Lower lobe of right lung (tissue), 2 donors: ENCODE measurements at regions not wholly inside any gene's neighbourhood (a gene's known extent, or its start where the extent isn't known, plus 50 kb on each side); places are given as distances from the start of the nearest gene placed in this dataset.
"Not testable (repeated sequence)": the region's sequence is repeated elsewhere in the genome, so short reads cannot be mapped to it uniquely, and the experiment has no call there.

Source experiments
- ATAC-seq, 2 donors: fragments of 200-7000 bp; cut with Tn5 transposase; one replicate each; pipeline ENCODE4 v1.9.1; 2020 to 2022; ENCODE audit warnings: mild to moderate bottlenecking in 2 of 2, moderate library complexity in 2 of 2
- DNase-seq: peaks from one replicate; pipeline ENCODE4 v3.0.0-alpha.2; 2020
- H3K27ac ChIP-seq: fragments of 200-600 bp; one replicate; pipeline ENCODE4 v1.8.0; 2022
- H3K27me3 ChIP-seq: fragments of 200-600 bp; one replicate; pipeline ENCODE4 v1.8.0; 2022; ENCODE audit warnings: low read depth
- H3K36me3 ChIP-seq: fragments of 200-600 bp; one replicate; pipeline ENCODE4 v1.8.0; 2022; ENCODE audit warnings: mild to moderate bottlenecking
- H3K4me1 ChIP-seq: fragments of 200-600 bp; one replicate; pipeline ENCODE4 v1.8.0; 2022
- H3K4me3 ChIP-seq: fragments of 200-600 bp; one replicate; pipeline ENCODE4 v1.8.0; 2022; ENCODE audit warnings: mild to moderate bottlenecking
- H3K9me3 ChIP-seq: fragments of 200-600 bp; one replicate; pipeline ENCODE4 v1.8.0; 2022
- intact Hi-C: fragments of 100-400 bp; cut with DNase I; formaldehyde crosslinking; loops from one replicate; pipeline ENCODE4 v1.11.0; 2022
- TF ChIP-seq, protein P1 (sequence below): fragments of 200-600 bp; IDR thresholded peaks from one replicate; pipeline ENCODE4 v1.8.0; 2022; ENCODE audit warnings: antibody characterized with exemption, mild to moderate bottlenecking
- donor health status: DM: no; HTN: yes; CAD: no; lungs with severe emphysema.

DNA sequence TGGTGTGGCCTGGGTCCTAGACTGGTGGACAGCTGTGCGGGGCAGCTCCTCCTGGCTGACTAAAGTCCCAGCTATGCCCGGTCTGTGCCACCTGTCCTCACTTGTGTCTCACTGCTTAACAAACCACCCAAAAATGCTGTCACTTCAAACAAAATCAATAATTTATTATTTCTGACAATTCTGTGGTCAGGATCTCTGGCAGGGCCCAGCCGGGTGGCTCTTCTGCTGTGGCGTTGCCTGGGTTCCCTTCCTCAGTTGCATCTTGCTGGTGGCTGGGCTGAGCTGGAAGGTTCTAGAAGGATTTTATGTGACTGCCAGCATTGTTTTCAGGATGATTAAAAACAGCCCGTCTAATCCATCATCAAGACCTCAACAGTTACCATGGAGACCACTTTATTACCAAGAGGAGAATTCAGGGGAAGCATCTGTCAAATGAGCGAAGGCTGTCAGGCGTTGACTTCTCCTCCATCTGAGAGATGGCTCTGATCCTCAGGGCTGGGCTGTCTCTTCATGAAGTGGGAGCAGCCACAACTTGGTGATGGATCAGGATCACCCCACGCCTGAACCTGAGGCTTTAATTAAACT, 280.6 kb upstream of the SFSWAP start:
- no peak overlapping the region for H3K4me3 ChIP-seq
- H3K27me3 ChIP-seq = peaks cover 21% of the 10 kb centered on the region
- no peak overlapping the region for H3K27ac ChIP-seq
- intact Hi-C loops = no loop called here
- H3K9me3 ChIP-seq = no peaks in the 10 kb centered on the region
- DNase-seq (no peak), ATAC-seq (no peak)
- H3K36me3 ChIP-seq = no peaks in the 10 kb centered on the region
- TF ChIP-seq, protein P1, sequence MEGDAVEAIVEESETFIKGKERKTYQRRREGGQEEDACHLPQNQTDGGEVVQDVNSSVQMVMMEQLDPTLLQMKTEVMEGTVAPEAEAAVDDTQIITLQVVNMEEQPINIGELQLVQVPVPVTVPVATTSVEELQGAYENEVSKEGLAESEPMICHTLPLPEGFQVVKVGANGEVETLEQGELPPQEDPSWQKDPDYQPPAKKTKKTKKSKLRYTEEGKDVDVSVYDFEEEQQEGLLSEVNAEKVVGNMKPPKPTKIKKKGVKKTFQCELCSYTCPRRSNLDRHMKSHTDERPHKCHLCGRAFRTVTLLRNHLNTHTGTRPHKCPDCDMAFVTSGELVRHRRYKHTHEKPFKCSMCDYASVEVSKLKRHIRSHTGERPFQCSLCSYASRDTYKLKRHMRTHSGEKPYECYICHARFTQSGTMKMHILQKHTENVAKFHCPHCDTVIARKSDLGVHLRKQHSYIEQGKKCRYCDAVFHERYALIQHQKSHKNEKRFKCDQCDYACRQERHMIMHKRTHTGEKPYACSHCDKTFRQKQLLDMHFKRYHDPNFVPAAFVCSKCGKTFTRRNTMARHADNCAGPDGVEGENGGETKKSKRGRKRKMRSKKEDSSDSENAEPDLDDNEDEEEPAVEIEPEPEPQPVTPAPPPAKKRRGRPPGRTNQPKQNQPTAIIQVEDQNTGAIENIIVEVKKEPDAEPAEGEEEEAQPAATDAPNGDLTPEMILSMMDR = no peak
- H3K4me1 ChIP-seq = no peaks in the 10 kb centered on the region

DNA sequence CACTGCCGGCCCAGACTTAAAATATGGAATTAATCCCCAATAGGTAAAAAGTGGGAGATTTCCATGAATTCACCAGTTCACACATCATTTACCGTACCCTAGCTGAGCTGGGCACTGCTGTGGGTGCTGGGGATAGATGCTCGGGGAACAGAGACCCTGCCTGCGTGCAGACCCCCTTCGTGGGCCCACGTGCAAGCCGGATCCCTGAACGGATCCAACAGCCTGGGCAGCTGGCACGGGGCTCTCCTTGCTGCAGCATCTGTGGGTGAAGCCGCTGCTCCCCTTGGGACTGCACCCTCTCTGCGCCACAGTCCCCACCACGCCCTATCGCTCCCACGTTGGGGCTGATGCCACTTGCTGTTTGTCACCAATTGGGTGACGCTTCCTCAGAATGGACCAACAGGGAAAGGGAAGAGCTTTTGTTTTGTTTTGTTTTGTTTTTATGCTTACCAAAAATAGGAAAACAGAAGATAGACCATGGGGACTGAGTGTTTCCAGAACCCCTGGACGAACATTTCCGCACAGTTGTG, 279.7 kb upstream of the SFSWAP start:
- H3K9me3 ChIP-seq, H3K4me3 ChIP-seq, H3K27ac ChIP-seq, DNase-seq, ATAC-seq, H3K4me1 ChIP-seq, H3K36me3 ChIP-seq, intact Hi-C loops: not testable (repeated sequence)
- H3K27me3 ChIP-seq = peaks cover 21% of the 10 kb centered on the region

DNA sequence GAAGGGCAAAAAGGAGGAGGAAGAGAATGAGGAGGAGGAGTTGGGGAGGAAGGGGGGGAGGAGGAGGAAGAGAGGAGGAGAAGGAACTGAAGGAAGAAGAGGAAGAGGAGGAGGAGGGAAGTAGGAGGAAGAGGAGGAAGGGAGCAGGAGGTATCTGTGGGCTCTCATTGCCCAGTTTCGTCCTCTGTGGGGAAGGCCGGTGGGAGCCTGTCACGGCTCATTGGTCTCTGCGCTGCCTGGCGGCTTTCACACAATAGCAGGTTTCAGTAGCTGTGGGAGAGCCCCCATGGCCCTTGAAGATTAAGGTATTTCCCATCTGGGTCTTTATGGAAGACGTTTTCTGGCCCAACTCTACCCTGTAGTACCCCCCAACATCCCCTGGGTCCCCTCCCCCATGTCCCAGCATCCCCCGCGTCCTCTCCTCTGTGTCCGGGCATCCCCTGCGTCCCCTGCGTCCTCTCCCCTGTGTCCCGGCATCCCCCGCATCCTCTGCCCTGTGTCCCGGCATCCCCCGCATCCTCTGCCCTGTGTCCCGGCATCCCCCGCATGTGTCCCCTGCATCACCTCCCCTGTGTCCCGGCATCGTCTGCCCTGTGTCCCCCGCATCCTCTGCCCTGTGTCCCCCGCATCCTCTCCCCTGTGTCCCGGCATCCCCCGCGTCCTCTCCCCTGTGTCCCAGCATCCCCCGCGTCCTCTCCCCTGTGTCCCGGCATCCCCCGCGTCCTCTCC, 278.2 kb upstream of the SFSWAP start:
- no peaks in the 10 kb centered on the region for H3K9me3 ChIP-seq
- no peak overlapping the region for H3K4me3 ChIP-seq
- H3K4me1 ChIP-seq = no peaks in the 10 kb centered on the region
- intact Hi-C loops = no loop called here
- no peak for DNase-seq
- TF ChIP-seq, protein P1 = no peak
- H3K36me3 ChIP-seq = no peaks in the 10 kb centered on the region
- H3K27ac ChIP-seq = no peak overlapping the region
- H3K27me3 ChIP-seq = peaks cover 23% of the 10 kb centered on the region
- ATAC-seq = no peak

DNA sequence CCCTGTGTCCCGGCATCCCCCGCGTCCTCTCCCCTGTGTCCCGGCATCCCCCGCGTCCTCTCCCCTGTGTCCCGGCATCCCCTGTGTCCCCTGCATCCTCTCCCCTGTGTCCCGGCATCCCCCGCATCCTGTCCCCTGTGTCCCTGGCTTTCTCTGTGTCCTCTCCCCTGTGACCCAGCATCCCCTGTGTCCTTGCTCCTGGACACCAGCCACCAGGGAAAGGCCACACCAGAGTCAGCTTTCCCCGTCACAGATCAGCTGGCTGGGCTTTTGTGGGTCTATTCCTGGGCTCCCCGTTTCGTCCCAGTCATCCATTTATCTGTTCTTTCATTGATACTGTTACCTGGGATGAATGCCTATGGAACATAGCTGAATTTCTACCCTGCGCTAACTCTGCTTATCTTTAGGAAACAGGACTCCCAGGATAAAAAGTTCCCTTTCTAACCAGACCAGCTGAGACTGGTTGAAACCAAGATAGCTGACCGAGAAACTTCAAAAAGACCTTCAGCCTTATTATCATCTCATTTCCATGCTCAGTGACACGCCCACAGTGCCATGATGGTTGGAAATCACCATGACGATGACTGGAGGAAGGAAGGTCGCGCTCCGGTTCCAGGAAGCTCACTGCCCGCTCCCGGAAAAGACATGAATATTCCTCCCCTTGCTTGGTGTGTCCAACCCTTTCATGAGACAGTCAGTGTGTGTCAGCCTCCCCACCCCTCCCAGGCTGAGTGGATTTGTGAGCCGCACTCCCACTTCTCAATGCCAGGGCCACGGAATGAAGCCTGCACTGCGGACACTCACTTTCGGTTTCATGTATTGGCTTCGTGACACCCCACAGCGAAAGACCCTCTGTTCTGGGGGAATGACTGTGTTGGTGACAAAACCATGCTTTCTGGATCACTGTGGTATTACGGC, 276.4 kb upstream of the SFSWAP start:
- Histone ChIP-seq H3K36me3 (no peaks in the 10 kb centered on the region), H3K9me3 (no peaks in the 10 kb centered on the region), H3K27ac (no peak overlapping the region), H3K4me1 (no peaks in the 10 kb centered on the region), H3K4me3 (no peak overlapping the region), H3K27me3 (peaks cover 26% of the 10 kb centered on the region)
- ATAC-seq = no peak
- TF ChIP-seq, protein P1 = no peak
- intact Hi-C loops = no loop called here
- DNase-seq = no peak

DNA sequence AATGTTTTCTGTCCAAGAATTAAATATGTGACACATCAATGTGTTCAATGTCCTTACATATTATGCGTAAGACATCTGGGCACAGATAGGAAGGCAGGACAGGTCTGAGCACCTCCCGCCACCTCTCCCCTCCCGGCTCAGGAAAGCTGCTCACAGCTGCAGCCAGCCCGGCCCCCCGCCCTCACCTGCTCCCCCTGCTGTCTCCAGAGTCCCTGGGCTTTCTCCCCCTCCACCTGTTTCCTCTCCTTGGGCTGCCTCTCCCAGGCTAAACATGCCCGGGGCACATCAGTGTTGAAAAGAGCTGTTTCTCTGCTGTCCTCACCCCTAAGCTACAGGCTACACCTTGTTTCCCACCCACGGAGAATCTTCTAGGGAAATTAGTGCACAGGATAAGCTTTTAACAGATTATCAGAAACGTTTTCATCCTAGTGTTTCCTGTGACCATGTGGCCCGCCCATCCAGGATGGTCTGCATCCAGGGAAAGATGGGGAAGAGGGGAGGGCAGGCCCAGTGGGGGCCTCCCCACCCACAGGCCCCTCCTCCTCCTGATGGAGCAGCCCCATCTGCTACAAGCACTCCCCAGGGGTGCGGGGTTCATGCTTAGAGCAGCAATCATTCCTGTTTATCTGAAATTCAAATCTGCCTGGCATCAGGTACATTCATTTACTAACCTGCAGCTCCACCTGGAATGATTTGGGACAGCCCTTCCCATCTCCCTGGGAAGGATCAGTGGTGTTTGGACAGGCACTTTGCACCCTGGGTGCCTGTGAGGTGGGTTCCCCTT, 273.8 kb upstream of the SFSWAP start:
- no peak for ATAC-seq
- intact Hi-C loops = no loop called here

More for the DNA sequence above, 273.8 kb upstream of the SFSWAP start:
- H3K9me3 ChIP-seq = no peaks in the 10 kb centered on the region
- no peaks in the 10 kb centered on the region for H3K4me1 ChIP-seq
- no peaks in the 10 kb centered on the region for H3K36me3 ChIP-seq
- peaks cover 19% of the 10 kb centered on the region for H3K27me3 ChIP-seq
- H3K27ac ChIP-seq = no peak overlapping the region
- no peak for DNase-seq
- TF ChIP-seq, protein P1 = no peak
- no peak overlapping the region for H3K4me3 ChIP-seq
